ENCODE measurements at regions not wholly inside any gene's neighbourhood (a gene's known extent, or its start where the extent isn't known, plus 50 kb on each side); places are given as distances from the start of the nearest gene placed in this dataset.

DNA sequence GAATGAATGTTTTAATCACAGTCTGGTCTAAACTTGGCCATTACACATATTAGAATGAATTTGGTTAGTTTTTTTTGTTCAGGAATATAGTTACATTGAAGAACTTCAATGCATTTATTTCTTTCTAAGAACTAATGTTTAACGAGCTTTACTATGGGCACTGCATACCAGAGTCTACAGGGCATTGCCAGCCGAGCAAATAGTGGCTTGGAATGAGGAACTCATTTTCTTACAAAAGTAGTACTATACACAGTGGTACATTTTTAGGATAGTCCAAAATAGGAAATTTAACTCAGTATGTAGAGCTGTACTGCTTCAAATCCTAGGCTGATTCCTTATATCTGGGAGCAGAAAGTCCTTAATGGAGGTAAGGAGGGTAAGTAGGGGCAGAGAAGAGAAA lies 155.4 kb downstream of the CARTPT start:
- Histone ChIP-seq H3K27me3 (peaks cover 0 to 2% of the 10 kb centered on the region in 2 donors), H3K27ac (no peak overlapping the region), H3K9me3 (peaks cover 0 to 4% of the 10 kb centered on the region in 2 donors), H3K4me3 (no peak overlapping the region), H3K36me3 (no peaks in the 10 kb centered on the region), H3K4me1 (no peaks in the 10 kb centered on the region)
- intact Hi-C loops (cut with DNase I) = no loop called here
- ATAC-seq (no peak), DNase-seq (no peak)
- TF ChIP-seq, protein P1, sequence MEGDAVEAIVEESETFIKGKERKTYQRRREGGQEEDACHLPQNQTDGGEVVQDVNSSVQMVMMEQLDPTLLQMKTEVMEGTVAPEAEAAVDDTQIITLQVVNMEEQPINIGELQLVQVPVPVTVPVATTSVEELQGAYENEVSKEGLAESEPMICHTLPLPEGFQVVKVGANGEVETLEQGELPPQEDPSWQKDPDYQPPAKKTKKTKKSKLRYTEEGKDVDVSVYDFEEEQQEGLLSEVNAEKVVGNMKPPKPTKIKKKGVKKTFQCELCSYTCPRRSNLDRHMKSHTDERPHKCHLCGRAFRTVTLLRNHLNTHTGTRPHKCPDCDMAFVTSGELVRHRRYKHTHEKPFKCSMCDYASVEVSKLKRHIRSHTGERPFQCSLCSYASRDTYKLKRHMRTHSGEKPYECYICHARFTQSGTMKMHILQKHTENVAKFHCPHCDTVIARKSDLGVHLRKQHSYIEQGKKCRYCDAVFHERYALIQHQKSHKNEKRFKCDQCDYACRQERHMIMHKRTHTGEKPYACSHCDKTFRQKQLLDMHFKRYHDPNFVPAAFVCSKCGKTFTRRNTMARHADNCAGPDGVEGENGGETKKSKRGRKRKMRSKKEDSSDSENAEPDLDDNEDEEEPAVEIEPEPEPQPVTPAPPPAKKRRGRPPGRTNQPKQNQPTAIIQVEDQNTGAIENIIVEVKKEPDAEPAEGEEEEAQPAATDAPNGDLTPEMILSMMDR (IDR thresholded peaks at IDR 0.05) = no peak

DNA sequence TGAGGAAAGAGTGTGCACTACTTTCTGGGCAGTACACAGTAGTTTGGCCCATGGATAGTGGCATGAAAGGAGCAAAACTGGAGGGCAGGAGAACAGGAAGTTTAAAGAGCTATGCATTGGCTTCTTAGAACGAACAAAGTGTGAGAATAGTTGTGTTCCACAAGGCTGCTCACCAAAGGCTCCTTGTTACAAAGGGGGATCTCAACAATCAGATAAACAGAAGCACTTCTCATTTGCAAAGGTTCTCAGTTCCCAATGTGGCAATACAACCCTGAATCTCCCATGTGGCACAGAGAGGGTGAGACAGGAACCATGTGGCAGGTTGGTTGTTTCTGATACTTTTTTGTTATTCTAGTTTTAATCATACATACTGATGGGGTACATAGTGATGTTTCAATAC lies 158.4 kb downstream of the CARTPT start:
- DNase-seq = no peak
- Histone ChIP-seq H3K27ac (no peak overlapping the region), H3K4me1 (no peaks in the 10 kb centered on the region), H3K36me3 (no peaks in the 10 kb centered on the region), H3K9me3 (no peaks in the 10 kb centered on the region), H3K27me3 (no peaks in the 10 kb centered on the region), H3K4me3 (no peak overlapping the region)
- TF ChIP-seq, protein P1 (IDR thresholded peaks at IDR 0.05) = no peak
- ATAC-seq = no peak
- intact Hi-C loops (cut with DNase I) = no loop called here

DNA sequence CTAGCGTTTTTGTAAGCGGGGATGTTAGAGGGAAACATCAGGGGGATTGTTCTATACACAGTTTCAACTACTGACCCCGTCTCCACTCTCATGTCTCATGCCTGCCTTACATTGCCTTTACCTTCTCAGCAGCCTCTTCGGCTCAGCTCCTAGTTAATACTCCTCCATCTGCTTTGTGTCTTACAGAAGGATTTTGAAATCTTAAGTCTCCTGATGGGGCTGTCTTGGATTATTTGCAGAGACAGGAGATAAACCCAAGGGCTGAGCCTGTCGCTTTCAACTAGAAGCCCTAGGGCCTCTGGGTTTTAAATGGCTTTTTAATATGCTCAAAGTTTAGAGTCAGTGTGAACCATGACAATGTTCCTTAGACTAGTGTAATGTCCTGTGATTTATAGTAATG lies 161.5 kb downstream of the CARTPT start:
- H3K36me3 ChIP-seq = no peaks in the 10 kb centered on the region
- TF ChIP-seq, protein P1 (IDR thresholded peaks at IDR 0.05) = no peak
- H3K4me3 ChIP-seq = no peak overlapping the region
- intact Hi-C loops (cut with DNase I) = no loop called here
- H3K27me3 ChIP-seq = no peaks in the 10 kb centered on the region
- no peak overlapping the region for H3K27ac ChIP-seq
- no peaks in the 10 kb centered on the region for H3K4me1 ChIP-seq
- no peak for DNase-seq
- no peak for ATAC-seq
- no peaks in the 10 kb centered on the region for H3K9me3 ChIP-seq

DNA sequence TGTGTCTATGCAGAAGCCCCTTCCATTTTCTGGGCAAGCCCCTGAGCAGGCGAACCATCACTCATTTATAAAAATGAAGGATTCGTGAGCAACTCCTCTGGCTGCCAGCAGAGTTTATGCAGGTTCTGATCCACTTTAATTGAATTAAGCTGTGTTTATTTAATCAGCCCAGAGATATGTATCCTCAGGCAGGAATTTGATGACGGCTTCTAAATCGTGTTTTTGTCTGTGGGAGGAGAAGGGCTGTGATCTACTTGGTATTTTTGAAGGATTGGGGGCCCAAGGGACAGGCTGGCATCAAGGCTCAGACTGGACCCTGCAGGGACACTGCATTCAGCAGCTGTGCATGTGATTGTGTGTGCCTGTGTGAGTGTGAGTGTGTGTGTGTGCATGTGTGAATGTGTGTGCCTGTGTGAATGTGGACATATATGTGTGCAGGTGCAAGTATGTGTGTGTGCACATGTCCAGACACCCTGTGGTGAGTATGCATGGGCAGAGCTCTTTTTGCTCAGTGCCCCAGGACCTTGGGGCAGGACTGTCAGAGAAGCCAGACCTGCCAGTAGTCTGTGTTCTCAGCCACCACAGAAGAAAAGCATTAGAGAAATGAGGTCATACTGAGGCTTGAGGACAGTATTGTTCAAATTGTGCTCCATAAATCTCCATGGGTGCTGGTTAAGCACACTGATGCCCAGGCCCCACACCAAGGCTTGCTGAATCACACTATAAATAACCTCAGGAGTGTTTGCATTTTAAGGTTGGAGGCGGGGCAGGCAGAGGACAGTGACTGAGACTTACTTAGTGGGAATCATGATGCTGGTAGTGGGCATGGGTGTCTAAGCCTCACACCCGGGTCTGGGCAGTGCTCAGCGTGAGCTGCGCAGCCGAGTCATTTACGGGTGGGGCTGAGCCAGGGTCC lies 164.0 kb downstream of the CARTPT start:
- no peaks in the 10 kb centered on the region for H3K36me3 ChIP-seq
- no peaks in the 10 kb centered on the region for H3K4me1 ChIP-seq
- H3K27me3 ChIP-seq = no peaks in the 10 kb centered on the region
- H3K27ac ChIP-seq = no peak overlapping the region
- TF ChIP-seq, protein P1 (IDR thresholded peaks at IDR 0.05) = no peak
- no peak overlapping the region for H3K4me3 ChIP-seq
- intact Hi-C loops (cut with DNase I) = no loop called here
- H3K9me3 ChIP-seq = no peaks in the 10 kb centered on the region
- no peak for ATAC-seq
- DNase-seq = no peak

DNA sequence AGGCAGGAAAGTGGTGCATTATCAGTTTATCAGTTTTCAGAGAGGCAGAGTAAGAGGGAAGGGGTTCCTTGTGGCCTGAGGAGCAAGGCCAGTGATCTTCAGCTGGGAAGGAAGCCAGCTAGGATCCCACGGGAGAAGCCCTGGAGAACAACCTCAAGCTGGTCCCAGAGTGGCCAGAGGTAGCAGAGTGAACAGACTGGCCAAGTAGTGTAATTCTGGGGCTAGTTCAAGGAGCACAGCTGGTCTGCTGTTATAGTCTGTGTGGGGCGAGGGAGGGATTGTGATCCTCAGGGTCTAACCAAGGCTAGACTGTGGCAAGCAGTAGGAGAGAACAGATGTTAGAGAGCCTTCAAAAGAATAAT lies 164.6 kb downstream of the CARTPT start:
- ATAC-seq (no peak), DNase-seq (no peak)
- intact Hi-C loops (cut with DNase I) = no loop called here
- H3K9me3 ChIP-seq = no peaks in the 10 kb centered on the region
- no peak overlapping the region for H3K4me3 ChIP-seq
- no peaks in the 10 kb centered on the region for H3K27me3 ChIP-seq
- H3K36me3 ChIP-seq = no peaks in the 10 kb centered on the region
- no peaks in the 10 kb centered on the region for H3K4me1 ChIP-seq
- H3K27ac ChIP-seq = no peak overlapping the region
- TF ChIP-seq, protein P1 (IDR thresholded peaks at IDR 0.05) = no peak

All from left lung (tissue), 4 donors.